GM21786 (cell line): ENCODE measurements at regions not wholly inside any gene's neighbourhood (a gene's known extent, or its start where the extent isn't known, plus 50 kb on each side); places are given as distances from the start of the nearest gene placed in this dataset.

ENCODE experiments used
- ATAC-seq: cut with Tn5 transposase; IDR thresholded peaks from one replicate; pipeline ENCODE4 v1.9.1; 2021; ENCODE audit not compliant: unreplicated experiment

DNA sequence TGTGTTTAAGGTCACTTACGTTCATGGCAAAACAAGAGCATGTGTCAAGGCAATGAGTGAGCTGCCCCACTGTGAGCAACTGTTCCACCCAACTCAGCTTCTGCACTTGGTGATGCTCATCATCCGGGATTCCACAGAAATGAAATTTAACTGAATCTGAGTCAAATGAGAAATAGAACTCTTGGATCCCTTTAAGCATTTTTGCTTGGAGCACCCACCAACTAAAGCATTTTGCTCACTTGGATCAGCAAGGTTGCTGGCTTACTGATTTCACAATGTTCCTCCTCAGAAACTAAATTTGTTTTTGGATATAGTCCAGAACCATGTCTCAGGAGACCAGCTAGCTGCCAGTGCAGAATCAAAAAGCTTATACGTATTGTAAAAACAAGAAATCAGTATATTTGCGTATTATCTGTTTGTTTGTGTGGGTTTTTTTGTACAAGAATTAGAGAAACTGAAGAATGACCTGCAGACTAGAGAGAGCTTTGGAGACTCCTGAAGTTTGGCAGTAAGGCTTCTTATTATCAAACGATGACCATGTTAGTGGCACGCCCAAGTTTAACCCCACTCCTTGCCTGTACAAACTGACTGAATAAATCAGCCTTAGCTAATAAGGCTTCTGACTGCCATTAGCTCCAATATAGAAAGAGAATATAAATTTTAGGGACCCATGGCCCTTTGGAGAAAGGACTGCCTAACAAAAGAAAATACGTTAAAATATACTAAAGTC, 153.8 kb upstream of the FST start:
- no peak for ATAC-seq

DNA sequence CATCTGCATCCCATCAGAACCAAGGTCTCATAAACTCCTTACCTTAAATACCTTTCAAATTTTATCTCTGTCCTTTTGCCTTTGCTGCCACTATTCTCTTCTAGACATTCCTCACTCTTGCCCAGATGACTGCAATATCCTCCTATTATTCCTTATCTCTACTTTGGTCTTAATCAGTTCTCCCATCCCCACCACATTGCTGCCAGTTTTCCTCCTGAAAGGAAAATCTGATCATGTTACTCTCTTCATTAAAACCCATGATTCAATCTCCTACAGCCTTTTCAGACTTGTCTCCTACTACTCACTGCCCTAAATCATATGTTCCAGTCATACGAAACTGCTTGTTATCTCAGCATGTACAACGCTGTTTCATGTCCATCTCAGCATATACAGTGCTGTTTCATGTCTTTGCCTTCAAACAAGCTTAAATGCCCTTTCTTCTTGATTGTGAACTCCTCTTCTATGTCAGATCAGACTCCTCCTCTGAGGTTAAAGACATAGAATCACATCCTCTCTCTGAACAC, 152.6 kb upstream of the FST start:
- no peak for ATAC-seq

DNA sequence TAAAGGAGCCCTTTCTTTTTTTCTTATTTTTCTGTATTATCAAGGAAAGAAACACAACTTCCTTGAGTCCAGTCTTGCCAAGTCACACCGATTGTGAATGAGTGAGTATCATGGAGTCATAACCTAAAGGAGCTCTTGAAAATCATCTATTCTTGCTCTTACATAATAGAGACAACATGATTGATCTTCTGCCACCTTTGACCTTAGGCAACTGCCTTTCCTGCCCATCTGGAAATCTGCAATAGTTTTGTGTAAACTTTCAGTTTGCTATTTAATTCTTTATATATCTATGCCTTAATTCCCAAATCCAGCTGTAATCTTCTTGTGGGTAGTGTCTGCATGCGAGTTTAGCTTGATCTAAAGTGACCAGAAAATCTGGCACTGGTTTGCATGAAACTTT, 149.9 kb upstream of the FST start:
- ATAC-seq: no peak

DNA sequence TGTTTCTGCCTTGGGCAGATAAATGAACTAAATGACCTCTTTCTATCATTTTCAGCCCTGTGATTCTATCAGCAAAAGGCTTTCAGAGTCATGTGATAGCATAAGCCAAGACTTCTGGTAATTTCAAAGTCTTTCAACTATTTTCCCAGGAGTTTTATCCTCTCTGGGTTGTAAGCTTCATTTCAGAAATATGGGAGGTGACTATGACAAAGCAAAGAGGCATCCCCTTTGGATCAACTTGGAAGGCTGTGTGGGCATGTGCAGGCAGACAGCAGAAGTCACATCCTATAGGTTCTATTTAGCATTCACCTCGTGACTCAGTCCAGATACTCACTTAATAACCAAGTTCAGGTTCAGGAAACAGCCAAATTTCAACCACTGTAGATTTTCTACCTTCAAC, 149.0 kb upstream of the FST start:
- ATAC-seq: no peak

DNA sequence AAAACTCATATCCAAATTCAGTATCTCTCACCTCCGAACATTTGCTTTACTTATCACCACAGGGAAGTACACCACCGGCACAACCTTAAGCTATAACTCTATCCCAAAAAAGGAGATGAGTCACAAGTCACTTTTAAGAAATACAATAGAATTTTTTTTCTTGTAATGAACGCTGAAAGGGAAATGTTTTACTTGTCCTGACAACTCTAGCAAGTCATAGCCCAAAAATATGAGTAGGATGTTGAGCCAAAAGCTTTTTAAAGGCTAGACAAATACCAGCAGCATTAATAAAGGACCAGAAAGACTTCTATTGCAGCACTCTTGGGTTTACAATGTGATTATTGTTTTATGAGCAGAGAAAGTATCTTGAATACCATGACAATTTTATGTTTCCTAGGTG, 147.3 kb upstream of the FST start:
- no peak for ATAC-seq

DNA sequence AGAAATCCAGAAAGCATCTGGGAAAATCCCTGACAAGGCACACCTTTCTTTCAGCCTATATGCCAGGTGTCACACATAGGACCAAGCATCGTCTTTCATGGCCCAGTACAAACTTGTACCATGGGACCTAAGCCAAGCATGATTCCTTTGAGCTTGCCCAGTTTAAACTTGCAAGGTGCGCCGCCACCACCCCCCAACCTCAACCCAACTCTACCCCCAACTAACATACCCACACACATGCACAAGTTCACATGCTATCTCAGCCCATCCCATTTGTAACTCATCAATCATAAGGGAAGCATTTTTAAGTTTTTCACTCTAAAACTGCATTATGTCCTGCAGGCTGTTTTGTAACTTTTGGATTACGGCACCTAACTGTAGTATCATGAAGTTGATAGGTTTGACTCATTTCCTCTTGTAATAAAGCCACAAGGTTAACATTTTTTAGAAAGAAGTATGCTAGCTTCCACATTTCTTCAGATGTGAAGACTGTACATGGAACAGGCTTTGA, 145.9 kb upstream of the FST start:
- ATAC-seq: no peak

DNA sequence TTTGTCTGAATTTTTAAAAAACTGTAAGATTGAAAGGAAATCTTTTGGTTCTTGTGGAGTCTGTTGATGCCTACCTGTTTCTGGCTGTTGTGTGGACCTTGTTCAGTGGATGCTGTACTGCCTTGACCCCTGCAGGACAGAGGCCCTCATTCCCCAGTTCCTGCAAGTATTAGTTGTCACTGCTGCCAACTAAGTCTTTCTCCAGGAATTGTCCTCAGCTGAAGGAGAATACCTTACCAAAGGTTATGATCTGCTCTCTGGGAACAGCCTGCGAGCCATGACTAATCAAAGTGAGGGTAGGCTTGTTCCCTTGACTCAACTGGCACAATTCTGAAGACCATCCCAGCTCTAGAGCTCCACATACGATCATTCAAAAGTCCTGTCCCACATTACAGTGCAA, 145.3 kb upstream of the FST start:
- no peak for ATAC-seq

DNA sequence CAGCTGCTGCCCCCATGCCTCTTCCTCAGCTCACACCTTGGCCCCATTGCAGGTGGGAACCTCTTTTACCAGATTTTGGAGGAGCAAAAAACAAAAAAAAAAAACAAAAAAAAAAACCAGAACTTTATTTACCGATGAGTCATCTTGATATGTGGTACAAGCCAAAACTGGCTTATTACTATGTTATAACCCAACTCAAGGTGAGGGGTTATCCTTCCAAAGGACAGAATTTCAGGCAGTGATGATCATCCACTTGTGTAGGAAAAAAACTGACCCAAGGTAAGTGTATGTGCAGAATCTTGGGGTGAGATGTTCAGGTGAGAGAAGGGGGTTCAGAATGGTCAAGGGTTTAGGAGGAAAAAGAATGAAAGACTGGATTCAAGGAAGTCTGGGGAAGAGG, 142.6 kb upstream of the FST start:
- no peak for ATAC-seq

DNA sequence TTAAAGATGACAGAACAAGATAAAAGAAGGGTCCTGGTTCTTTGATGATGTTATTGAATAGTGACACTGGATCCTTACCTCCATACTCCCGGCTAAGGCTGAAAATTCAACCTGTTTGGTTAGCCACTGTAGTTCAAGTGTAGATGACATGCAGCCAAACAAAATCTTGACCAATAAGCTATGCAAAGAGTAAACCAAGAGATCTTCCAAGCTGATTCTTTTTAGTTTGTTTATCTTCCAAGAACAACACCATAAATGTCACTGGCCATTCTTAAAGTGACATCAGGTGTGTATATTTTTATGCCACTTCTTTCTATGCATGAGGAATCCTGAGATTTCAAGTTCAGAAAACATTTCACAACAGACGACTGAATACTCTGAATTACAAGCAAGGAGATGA, 141.5 kb upstream of the FST start:
- ATAC-seq: no peak

DNA sequence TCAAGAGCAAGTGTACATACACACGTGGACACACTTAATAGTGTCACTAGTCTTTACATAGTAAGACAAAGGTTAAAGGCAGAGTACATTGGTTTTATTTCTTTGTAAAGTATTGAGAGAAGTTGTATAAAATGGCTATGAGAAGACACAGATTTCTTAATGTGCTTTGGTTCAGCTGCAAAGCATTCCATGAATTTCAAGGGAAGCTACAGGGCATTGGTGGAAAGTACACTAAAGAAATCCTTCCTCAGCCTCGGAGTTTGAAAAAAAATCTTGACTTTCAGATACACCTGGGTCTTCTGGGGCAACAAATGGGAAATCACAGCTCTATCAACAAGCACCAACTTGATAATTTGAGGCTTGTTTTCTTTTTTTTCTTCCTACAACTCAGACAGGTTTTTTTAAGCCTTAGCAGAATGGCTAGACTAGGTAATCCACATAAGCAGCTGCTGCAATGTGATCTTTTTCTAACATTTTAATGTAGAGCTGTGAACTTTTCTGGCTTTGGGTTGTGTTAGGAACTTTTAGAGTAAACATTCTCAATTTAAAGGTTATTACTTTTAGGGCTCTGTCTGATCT, 140.4 kb upstream of the FST start:
- no peak for ATAC-seq

DNA sequence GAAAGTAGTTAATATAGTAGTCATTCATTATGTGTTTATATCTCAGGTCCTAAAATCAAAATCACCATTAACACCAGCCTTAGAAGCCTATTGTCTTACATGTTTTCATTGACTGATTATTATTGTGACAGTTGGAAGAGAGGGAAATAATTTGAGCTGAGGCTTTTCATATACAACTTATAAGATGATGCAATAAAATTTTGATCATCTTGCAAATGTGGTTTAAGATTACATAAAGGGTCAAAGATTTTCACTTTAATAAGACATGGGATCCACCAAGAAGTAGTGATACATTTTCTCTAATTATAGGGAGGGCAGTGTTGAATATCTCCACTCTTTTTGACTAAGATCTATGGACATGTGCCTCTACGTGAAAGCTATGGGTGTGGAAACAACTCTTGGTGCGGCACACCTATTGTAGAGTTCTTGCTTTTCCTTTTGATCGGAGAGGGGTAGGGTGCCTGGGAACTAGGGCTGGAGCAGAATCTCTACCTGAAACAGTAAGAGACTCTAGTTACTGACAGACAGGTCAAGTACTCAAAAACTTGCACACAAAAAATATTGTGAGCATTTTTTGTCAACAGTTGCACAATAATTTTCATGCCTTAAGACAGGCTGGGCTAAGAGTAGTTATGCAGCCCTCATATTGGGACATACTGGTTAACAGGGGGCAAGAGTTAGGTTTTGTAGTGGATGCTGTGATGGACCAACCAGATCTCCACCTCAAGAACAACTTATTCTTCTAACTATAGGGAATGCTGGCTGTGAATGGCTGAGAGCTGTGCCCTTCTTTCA, 139.3 kb upstream of the FST start:
- no peak for ATAC-seq

DNA sequence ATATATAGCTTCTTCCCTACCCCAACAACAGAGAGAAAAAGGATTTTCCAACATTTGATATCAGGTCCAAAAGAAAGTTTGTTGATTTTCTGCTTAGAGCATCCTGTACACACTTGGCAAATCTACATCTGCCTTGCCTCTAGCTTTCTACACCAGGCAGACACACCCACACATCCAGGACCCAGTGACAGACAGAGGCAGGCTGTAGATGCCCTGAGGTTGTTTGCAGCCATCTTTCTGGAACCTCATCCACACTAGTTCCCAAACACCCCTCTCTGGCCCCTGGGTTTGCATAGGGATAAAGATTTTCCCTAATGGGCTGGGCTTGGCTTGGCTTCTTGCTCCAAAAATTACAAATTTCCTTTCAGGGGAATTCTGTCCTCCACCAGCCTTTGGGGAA, 138.2 kb upstream of the FST start:
- no peak for ATAC-seq

DNA sequence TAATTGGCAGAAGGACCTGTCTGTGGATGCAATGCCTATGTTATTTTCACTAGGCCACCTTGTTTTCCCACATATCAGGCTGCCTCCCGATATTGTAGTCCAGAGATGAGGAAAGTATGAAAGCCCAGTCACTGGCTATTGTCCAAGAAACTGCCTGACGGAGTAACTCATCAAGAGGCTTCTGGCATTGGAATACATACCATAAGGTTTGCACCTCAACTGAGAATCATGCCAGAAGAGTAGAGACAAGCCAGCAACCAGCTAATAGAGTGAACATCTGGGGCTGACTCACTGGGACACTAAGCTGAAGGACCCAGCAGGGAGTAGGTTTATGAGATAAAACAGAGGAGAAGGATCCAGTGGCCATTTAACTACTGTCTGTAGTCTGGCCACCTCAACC, 137.2 kb upstream of the FST start:
- no peak for ATAC-seq

DNA sequence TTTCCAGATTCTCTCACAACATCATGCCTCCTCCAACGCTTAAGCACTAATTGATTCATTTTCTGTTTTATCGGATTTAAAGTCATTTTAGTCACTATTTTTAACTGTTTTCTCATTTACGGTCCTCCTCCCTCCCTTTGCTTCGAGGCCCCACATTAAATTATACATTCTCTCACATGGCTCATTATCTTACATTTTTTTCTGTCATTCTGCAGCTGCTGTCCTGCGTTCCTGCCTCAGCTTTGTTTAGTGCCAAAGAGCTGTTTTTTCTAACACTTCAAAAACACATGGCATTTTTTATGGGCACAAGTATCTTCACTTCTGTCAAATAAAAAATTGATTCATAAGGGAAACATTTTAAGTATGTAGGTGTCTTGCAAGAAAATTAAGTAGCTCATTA, 130.1 kb upstream of the FST start:
- ATAC-seq: no peak

DNA sequence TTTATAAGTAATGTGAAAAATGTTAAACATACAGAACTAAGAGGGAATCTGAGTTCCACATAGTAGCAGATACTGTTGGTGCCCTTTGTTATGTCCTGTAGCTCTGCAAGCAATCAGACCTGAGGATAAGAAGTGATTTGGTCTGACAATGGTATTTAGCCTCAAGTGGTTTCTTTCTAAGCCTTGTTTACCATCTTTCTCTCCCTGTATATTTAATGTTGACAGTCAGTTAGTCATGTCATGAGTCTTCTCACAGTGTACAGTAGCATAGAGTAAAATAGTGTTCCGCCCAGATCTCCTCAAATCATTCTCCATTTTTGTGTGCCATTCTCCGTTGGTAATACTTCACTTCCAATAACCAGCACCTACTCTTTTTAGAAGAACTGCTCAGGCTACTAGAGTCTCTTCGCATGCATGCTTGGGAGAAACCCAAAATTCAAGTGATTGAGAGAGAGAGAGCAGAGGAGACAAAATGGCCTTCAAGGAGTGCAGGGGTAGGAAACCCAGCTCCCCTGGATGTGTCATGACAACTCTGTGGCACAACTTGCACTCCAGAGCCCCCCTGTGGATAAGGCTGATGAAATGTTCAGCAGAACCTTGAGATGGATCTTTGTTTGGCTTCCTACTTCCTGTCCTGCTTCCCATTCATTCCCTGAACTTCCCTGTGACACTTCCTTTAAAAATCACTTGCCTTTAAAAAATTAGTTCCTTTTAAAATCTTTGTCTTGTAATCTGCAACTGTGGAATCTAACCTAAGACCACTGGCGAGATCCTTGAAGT, 129.2 kb upstream of the FST start:
- ATAC-seq: no peak

DNA sequence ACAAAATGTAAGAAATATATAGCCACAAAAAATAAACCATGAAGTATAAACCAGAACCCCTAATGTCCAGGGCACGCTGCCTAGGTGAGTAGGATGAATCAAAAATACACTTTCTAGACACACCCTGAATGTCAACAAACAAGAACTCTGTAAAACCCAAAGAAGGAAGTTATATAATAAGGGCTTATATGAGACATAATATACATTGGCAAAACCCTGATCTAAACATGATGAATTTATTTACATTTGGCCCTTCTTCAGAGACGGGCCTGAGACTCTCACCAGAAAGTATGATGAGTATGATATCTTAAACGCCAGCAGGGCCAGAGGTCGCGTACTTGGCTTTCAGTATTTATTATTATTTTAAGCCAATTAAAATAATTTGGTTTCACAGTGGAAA, 125.1 kb upstream of the FST start:
- no peak for ATAC-seq

DNA sequence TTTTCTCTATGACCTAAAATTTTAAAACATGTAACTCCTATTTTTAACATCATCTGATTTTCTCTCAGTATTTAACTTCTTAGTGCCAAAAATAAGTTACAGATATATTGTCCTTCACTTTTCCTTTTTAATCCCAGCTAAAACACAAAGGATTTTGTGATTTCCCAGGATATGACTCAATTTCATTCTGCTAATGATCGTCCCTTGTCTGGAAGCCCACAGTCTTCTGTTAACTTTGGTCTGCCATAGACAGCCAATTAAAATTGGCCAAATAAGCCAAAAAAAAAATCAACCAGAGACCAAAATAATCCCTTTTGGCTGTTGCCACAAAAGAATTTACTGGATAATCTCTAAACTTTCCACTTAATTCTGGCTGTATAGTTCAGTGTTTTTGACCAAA, 124.5 kb upstream of the FST start:
- no peak for ATAC-seq

DNA sequence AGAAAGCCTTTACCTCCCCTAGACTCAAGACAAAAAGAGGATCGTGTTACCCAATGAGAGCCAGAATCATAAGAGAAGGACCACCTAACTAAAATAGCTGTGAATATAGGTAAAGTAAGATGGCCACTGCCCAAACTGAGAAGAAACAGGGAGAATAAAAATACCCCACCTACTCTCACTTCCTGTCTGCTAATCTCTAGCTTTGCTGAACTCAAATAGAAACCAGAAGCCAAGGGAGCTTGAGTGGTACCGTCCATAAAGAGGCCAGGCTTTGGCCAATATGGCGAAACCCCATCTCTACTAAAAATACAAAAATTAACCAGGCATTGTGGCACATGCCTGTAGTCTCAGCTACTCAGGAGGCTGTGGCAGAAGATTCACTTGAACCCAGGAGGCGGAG, 123.0 kb upstream of the FST start:
- peak; percentile 40 for ATAC-seq

DNA sequence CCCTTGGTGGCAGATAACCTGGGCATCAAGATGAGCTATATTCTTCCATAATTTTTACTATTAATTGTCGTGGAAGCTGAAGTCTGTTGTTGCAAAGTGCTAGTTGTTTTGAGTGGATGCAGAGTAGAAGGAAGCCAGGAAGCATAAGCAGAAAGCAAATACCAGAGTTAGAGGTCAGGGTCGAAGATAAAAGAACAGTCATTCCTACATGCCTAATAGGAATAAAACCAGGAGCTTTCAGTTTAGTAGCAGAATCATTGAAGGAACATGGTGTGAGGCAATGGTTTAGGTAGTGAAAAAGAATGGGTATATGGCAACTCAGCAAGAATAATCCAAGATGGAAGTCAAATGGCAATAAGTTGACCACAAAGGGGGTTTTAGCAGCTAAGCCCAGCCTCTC, 121.6 kb upstream of the FST start:
- no peak for ATAC-seq

DNA sequence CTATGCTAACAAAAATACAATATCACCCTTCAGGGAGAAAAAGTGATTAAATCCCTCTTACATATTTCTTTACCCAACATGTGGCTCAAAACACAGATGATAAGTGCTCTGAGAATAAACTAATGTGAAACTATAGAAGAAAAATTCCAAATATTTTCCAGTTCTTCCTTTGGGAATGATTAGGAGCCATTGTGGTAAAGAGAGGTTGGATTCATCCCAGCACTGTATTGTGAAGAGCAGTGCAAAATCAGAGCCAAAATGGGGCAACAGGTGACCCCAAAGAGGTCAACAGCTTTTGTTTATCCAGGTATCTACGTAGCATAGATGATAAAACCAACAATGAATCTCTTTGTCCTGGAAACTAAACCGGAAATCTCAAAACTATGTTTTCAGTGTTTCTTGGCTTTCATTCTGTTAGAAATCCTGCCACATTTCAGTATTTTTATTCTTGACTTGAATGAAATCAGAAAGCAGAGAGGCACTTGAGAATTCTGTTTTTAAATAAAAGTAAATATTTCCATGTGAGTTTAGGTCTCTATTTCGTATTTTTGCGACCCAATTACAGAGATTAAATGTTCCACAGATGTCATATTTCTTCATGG, 120.4 kb upstream of the FST start:
- no peak for ATAC-seq

DNA sequence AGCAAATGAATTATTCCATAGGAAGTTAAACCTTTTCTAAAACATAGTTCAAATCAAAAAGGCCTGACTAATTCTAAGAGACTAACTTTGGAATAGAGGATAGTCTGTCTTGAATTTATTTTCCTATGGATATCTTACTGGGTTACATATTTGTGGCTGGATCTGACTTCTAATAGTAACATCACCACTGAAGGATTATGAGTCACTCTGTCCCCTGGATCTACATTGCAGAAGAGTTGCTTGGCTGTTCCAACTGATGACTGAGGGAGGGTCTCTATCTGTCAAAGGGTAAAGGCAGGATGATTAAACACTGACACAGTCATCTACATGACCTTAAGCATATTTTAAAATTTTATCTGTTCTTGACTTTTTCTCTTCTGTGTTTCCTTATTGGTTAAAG, 119.6 kb upstream of the FST start:
- no peak for ATAC-seq
